Trophoblast cell (in vitro differentiated cells and primary cell): ENCODE measurements at regions not wholly inside any gene's neighbourhood (a gene's known extent, or its start where the extent isn't known, plus 50 kb on each side); places are given as distances from the start of the nearest gene placed in this dataset.

Experiments
- DNase-seq, 2 donors: peaks; one replicate each; pipeline ENCODE4 v3.0.0-alpha.2; 2016
- H2AFZ ChIP-seq: 2 replicates; pipeline ENCODE4 v1.6.1; 2013; ENCODE audit warnings: low read length, moderate library complexity, mild to moderate bottlenecking; ENCODE audit not compliant: insufficient read depth, poor library complexity
- H2AK5ac ChIP-seq: 2 replicates; pipeline ENCODE4 v1.6.1; 2013; ENCODE audit warnings: mild to moderate bottlenecking, low read length
- H2BK120ac ChIP-seq: 2 replicates; pipeline ENCODE4 v1.6.1; 2013; ENCODE audit warnings: low read length, mild to moderate bottlenecking, moderate library complexity; ENCODE audit not compliant: insufficient read depth, poor library complexity
- H2BK12ac ChIP-seq: 2 replicates; pipeline ENCODE4 v1.6.1; 2013; ENCODE audit warnings: mild to moderate bottlenecking, low read length, moderate library complexity
- H2BK5ac ChIP-seq: 2 replicates; pipeline ENCODE4 v1.6.1; 2013; ENCODE audit warnings: low read length, low read depth, moderate library complexity, mild to moderate bottlenecking; ENCODE audit not compliant: poor library complexity
- H3K14ac ChIP-seq: 2 replicates; pipeline ENCODE4 v1.6.1; 2013; ENCODE audit warnings: mild to moderate bottlenecking, low read length
- H3K18ac ChIP-seq: 2 replicates; pipeline ENCODE4 v1.6.1; 2013; ENCODE audit warnings: mild to moderate bottlenecking, low read length
- H3K23ac ChIP-seq: 2 replicates; pipeline ENCODE4 v1.6.1; 2013; ENCODE audit warnings: low read length
- H3K27ac ChIP-seq: 2 replicates; pipeline ENCODE4 v1.5.1; 2013; ENCODE audit warnings: low read depth, mild to moderate bottlenecking, inconsistent platforms, low read length, moderate library complexity
- H3K27me3 ChIP-seq: 2 replicates; pipeline ENCODE4 v1.6.1; 2013; ENCODE audit warnings: inconsistent platforms, mild to moderate bottlenecking, low read length, moderate library complexity; ENCODE audit not compliant: insufficient read depth
- H3K36me3 ChIP-seq, 2 experiments: 1 replicate in 1 of 2; 2 replicates in 1 of 2; pipeline ENCODE4 v1.6.1; 2013; ENCODE audit warnings: low read length in 2 of 2, mild to moderate bottlenecking in 2 of 2, moderate library complexity in 1 of 2; ENCODE audit not compliant: insufficient read depth in 2 of 2, control insufficient read depth in 1 of 2
- H3K4ac ChIP-seq: 2 replicates; pipeline ENCODE4 v1.6.1; 2013; ENCODE audit warnings: low read depth, mild to moderate bottlenecking, low read length, moderate library complexity
- H3K4me1 ChIP-seq, 2 experiments: 1 replicate in 1 of 2; 2 replicates in 1 of 2; pipeline ENCODE4 v1.6.1; 2013; ENCODE audit warnings: low read length in 2 of 2, mild to moderate bottlenecking in 2 of 2, moderate library complexity in 1 of 2; ENCODE audit not compliant: insufficient read depth in 2 of 2, control insufficient read depth in 1 of 2
- H3K4me2 ChIP-seq: 2 replicates; pipeline ENCODE4 v1.6.1; 2013; ENCODE audit warnings: inconsistent platforms, mild to moderate bottlenecking, low read length, moderate library complexity
- H3K4me3 ChIP-seq: 2 replicates; pipeline ENCODE4 v1.5.1; 2013; ENCODE audit warnings: mild to moderate bottlenecking, low read depth, low read length, inconsistent platforms
- H3K79me1 ChIP-seq: one replicate; pipeline ENCODE4 v1.6.1; 2013; ENCODE audit warnings: low read length
- H3K79me2 ChIP-seq: 2 replicates; pipeline ENCODE4 v1.6.1; 2013; ENCODE audit warnings: low read length, mild to moderate bottlenecking; ENCODE audit not compliant: control insufficient read depth, insufficient read depth, poor library complexity
- H3K9ac ChIP-seq: 2 replicates; pipeline ENCODE4 v1.6.1; 2013; ENCODE audit warnings: mild to moderate bottlenecking, low read length
- H3K9me3 ChIP-seq: 2 replicates; pipeline ENCODE4 v1.6.1; 2013; ENCODE audit warnings: low read depth, mild to moderate bottlenecking, control low read depth, inconsistent platforms, low read length; ENCODE audit not compliant: insufficient read depth
- H4K12ac ChIP-seq: 2 replicates; pipeline ENCODE4 v1.6.1; 2013; ENCODE audit warnings: low read depth, mild to moderate bottlenecking, low read length, moderate library complexity
- H4K8ac ChIP-seq: 2 replicates; pipeline ENCODE4 v1.6.1; 2013; ENCODE audit warnings: low read depth, mild to moderate bottlenecking, low read length, moderate library complexity
- H4K91ac ChIP-seq: one replicate; pipeline ENCODE4 v1.6.1; 2013; ENCODE audit warnings: low read depth, mild to moderate bottlenecking, low read length, moderate library complexity
- WGBS: extraction: QIAGEN DNeasy Blood & Tissue Kit; methylation state at CpG from one replicate; pipeline ENCODE4 v1.1.7; 2013; ENCODE audit warnings: missing lambda C conversion rate; ENCODE audit not compliant: insufficient read length, insufficient coverage; ENCODE audit errors: extremely low coverage; 5-methylcytosine and 5-hydroxymethylcytosine counted together

- Histone ChIP-seq H3K79me1 (no peaks in the 10 kb centered on the region), H2BK120ac (no peak overlapping the region), H2BK12ac (no peak overlapping the region), H3K18ac (no peak overlapping the region), H3K27ac (no peak overlapping the region), H4K91ac (no peak overlapping the region), H2BK5ac (no peak overlapping the region), H3K4me1 (no peaks in the 10 kb centered on the region), H2AFZ (no peak overlapping the region), H4K8ac (no peak overlapping the region), H3K4me3 (no peak overlapping the region), H3K9me3 (no peaks in the 10 kb centered on the region), H3K79me2 (no peaks in the 10 kb centered on the region), H2AK5ac (no peak overlapping the region), H4K12ac (no peak overlapping the region), H3K36me3 (no peaks in the 10 kb centered on the region), H3K4ac (no peak overlapping the region), H3K4me2 (no peak overlapping the region), H3K23ac (no peak overlapping the region), H3K14ac (no peak overlapping the region), H3K9ac (no peak overlapping the region), H3K27me3 (no peaks in the 10 kb centered on the region)
- WGBS: no CpG with 5 or more reads among the region's 4 CpGs
- no peak for DNase-seq
Measured at GRCh38 chr13:79070343-79070974, 335.6 kb downstream of the RBM26 start.

DNA sequence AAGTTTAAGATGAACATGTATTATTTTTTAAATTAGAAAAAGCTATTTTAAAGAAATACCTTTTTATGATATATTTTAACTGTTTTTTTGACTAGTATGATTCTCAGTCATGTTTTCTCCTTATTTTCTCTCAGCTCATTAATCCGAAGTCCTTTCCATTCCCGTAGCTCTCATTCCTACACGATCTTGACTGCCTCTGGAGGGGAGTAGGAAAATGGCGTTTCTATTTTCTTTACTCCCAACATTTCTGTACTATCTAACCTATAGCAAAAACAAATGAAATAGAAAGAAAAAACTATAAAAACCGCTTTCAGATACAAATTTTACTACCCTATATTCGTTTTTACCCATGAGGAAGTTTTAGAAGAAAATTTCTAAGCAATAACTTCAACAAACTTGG, 343.8 kb downstream of the RBM26 start:
- Histone ChIP-seq H3K79me1 (no peaks in the 10 kb centered on the region), H3K14ac (no peak overlapping the region), H3K79me2 (no peaks in the 10 kb centered on the region), H3K4me3 (no peak overlapping the region), H3K27ac (no peak overlapping the region), H3K4me1 (no peaks in the 10 kb centered on the region), H4K12ac (no peak overlapping the region), H2AFZ (no peak overlapping the region), H3K36me3 (no peaks in the 10 kb centered on the region), H3K4ac (no peak overlapping the region), H2BK12ac (no peak overlapping the region), H2BK120ac (no peak overlapping the region), H3K9ac (no peak overlapping the region), H2BK5ac (no peak overlapping the region), H3K9me3 (no peaks in the 10 kb centered on the region), H4K8ac (no peak overlapping the region), H3K4me2 (no peak overlapping the region), H3K23ac (no peak overlapping the region), H3K18ac (no peak overlapping the region), H4K91ac (no peak overlapping the region), H3K27me3 (no peaks in the 10 kb centered on the region), H2AK5ac (no peak overlapping the region)
- DNase-seq: no peak
- no CpG with 5 or more reads among the region's 6 CpGs for WGBS

DNA sequence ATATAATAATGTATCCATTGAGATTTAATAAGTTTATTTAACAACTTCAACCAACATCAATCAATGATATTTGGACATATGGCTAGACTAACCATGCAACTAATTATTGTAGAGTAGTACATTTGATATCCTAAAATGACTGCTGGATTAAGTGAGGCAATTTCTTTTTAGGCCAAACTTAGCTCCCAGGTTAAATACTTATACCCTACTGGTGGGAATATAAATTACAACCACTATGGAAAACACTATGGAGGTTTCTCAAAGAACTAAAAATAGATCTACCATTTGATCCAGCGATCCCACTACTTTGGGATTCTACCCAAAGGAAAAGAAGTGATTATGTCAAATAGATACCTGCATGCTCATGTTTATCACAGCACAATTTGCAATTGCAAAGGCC, 345.8 kb downstream of the RBM26 start:
- Histone ChIP-seq H3K27ac (no peak overlapping the region), H3K79me2 (no peaks in the 10 kb centered on the region), H3K27me3 (no peaks in the 10 kb centered on the region), H4K8ac (no peak overlapping the region), H3K23ac (no peak overlapping the region), H2BK12ac (no peak overlapping the region), H3K36me3 (no peaks in the 10 kb centered on the region), H3K9me3 (no peaks in the 10 kb centered on the region), H4K91ac (no peak overlapping the region), H2BK5ac (no peak overlapping the region), H3K9ac (no peak overlapping the region), H3K14ac (no peak overlapping the region), H2AFZ (no peak overlapping the region), H3K4me2 (no peak overlapping the region), H4K12ac (no peak overlapping the region), H3K4ac (no peak overlapping the region), H3K4me1 (no peaks in the 10 kb centered on the region), H2BK120ac (no peak overlapping the region), H2AK5ac (no peak overlapping the region), H3K4me3 (no peak overlapping the region), H3K79me1 (no peaks in the 10 kb centered on the region), H3K18ac (no peak overlapping the region)
- DNase-seq: peak in 1 of 2 donors; percentile 10
- WGBS: no CpG with 5 or more reads among the region's 1 CpG

GRCh38 chr13:79056706-79057105, 349.3 kb downstream of the RBM26 start:
- Histone ChIP-seq H3K4ac (no peak overlapping the region), H3K4me1 (no peaks in the 10 kb centered on the region), H2AFZ (no peak overlapping the region), H3K27ac (no peak overlapping the region), H2BK12ac (no peak overlapping the region), H3K4me3 (no peak overlapping the region), H3K4me2 (no peak overlapping the region), H2BK5ac (no peak overlapping the region), H4K12ac (no peak overlapping the region), H3K36me3 (no peaks in the 10 kb centered on the region), H3K9me3 (no peaks in the 10 kb centered on the region), H3K79me1 (no peaks in the 10 kb centered on the region), H3K14ac (no peak overlapping the region), H2AK5ac (no peak overlapping the region), H2BK120ac (no peak overlapping the region), H4K91ac (no peak overlapping the region), H4K8ac (no peak overlapping the region), H3K79me2 (no peaks in the 10 kb centered on the region), H3K27me3 (no peaks in the 10 kb centered on the region), H3K23ac (no peak overlapping the region), H3K9ac (no peak overlapping the region), H3K18ac (no peak overlapping the region)
- no peak for DNase-seq
- no CpG with 5 or more reads among the region's 6 CpGs for WGBS
